ENCODE measurements at regions not wholly inside any gene's neighbourhood (a gene's known extent, or its start where the extent isn't known, plus 50 kb on each side); places are given as distances from the start of the nearest gene placed in this dataset.

DNA sequence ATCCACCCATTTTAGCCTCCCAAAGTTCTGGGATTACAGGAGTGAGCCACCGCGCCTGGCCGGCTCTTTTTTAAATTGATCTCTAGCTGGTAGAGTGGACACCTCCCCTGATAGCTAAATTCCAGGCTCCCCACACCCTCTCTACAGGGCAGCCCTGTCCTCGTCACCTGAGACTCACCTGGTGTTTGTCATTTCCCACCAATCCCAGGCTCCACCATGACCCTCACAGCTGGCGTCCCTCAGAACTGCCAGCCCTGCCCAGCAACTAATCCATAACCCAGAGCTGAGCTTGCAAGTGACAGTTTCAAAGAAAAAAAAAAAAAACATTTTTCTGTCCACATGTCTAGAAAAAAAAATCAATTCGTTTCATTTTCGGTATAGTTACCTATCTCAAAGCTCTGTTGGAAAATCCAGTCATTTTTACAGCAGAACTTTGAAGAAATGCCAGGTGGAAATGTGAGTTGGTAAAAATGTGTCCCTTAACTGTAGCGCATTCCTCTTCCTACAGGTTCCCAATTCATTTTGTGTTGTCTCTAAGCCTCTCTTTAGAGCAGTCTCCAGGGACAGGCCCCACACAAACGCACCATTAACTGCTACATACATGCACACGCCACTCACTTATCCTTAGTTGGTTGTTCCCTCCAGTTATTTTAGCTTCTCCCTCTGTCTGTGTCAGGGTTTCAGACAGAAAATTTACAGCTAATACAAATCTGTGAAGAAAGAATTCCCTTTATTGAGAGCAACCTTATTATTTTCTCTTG, 294.7 kb downstream of the FBXO15 start:
- H3K27ac ChIP-seq: no peak overlapping the region
- in situ Hi-C loops (cut with MboI; ENCODE audit: low pct_ligation_motif_present in 1 of 4, low pct_unique_long_range_greater_than_20kb in 1 of 4, low sequenced_read_pairs in 3 of 4): no loop called here
- DNase-seq: no peak
- H3K4me1 ChIP-seq: no peaks in the 10 kb centered on the region
- no peaks in the 10 kb centered on the region for H3K27me3 ChIP-seq
- H3K36me3 ChIP-seq: no peaks in the 10 kb centered on the region
- intact Hi-C loops (cut with DNase I; ENCODE audit: low total_unique reads): no loop called here
- no peak overlapping the region for H3K4me3 ChIP-seq
- no peaks in the 10 kb centered on the region for H3K9me3 ChIP-seq
- WGBS, 2 donors (ENCODE audit: low coverage in 1 of 2): 73 to 74% methylated on average over 6 to 10 of the region's 10 CpGs
- no peak for TF ChIP-seq EP300 (IDR thresholded peaks at IDR 0.05; ENCODE audit: low read depth)
- TF ChIP-seq POLR2A (IDR thresholded peaks at IDR 0.05): no peak

DNA sequence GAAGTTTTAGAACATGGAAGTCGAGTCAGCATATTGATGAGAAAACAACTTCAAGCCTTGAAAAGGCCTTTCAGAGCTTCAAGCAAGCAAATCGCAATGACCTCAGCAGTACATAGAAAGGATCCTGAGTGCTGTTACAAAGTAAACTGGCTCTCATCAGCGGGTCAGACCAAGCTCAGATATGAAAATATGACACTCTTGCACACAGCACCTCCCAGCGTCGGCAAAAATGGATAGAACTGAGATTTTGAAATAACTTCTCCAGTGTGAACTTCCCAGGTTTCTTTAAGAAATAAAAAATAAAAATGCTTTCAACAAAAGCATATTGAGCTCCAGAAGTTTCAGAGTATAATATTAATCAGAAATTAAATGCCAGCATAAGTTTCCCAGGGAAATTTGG, 296.9 kb downstream of the FBXO15 start:
- DNase-seq: no peak
- no peaks in the 10 kb centered on the region for H3K36me3 ChIP-seq
- 83 to 86% methylated on average over 5 of the region's 5 CpGs for WGBS, 2 donors (ENCODE audit: low coverage in 1 of 2)
- no peaks in the 10 kb centered on the region for H3K27me3 ChIP-seq
- no peak overlapping the region for H3K4me3 ChIP-seq
- TF ChIP-seq, protein P1, sequence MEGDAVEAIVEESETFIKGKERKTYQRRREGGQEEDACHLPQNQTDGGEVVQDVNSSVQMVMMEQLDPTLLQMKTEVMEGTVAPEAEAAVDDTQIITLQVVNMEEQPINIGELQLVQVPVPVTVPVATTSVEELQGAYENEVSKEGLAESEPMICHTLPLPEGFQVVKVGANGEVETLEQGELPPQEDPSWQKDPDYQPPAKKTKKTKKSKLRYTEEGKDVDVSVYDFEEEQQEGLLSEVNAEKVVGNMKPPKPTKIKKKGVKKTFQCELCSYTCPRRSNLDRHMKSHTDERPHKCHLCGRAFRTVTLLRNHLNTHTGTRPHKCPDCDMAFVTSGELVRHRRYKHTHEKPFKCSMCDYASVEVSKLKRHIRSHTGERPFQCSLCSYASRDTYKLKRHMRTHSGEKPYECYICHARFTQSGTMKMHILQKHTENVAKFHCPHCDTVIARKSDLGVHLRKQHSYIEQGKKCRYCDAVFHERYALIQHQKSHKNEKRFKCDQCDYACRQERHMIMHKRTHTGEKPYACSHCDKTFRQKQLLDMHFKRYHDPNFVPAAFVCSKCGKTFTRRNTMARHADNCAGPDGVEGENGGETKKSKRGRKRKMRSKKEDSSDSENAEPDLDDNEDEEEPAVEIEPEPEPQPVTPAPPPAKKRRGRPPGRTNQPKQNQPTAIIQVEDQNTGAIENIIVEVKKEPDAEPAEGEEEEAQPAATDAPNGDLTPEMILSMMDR (IDR thresholded peaks at IDR 0.05): no peak
- no peak for TF ChIP-seq EP300 (IDR thresholded peaks at IDR 0.05; ENCODE audit: low read depth)
- TF ChIP-seq POLR2AphosphoS5 (IDR thresholded peaks at IDR 0.05): no peak
- no peak for TF ChIP-seq POLR2A (IDR thresholded peaks at IDR 0.05)
- H3K27ac ChIP-seq: no peak overlapping the region
- intact Hi-C loops (cut with DNase I; ENCODE audit: low total_unique reads) (no loop called here), in situ Hi-C loops (cut with MboI; ENCODE audit: low pct_ligation_motif_present in 1 of 4, low pct_unique_long_range_greater_than_20kb in 1 of 4, low sequenced_read_pairs in 3 of 4) (no loop called here)
- H3K9me3 ChIP-seq: no peaks in the 10 kb centered on the region
- no peaks in the 10 kb centered on the region for H3K4me1 ChIP-seq

DNA sequence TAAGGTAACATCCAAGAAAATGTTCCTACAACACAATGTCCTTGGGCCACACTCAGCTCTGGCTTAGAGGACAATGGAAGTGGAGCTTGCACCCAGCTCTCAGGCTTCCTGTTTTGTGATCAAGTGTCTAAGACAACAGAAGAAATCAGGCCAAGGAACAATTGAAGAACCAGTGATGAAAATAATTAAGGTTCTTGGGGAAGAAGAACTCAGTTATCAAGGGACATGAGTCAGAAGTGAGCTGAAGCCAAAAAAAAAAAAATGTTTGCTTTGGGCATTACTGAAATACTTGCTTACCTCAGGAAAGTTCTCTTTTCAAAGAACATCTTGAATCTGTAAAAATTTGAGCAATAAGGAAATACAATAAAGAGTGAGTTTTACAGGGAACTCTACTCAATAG, 299.0 kb downstream of the FBXO15 start:
- Histone ChIP-seq H3K4me3 (no peak overlapping the region), H3K27ac (no peak overlapping the region), H3K27me3 (peaks cover 3% of the 10 kb centered on the region), H3K4me1 (no peaks in the 10 kb centered on the region), H3K9me3 (no peaks in the 10 kb centered on the region), H3K36me3 (no peaks in the 10 kb centered on the region)
- DNase-seq: no peak
- intact Hi-C loops (cut with DNase I; ENCODE audit: low total_unique reads): no loop called here
- TF ChIP-seq, protein P1 (IDR thresholded peaks at IDR 0.05): no peak
- TF ChIP-seq POLR2AphosphoS5 (IDR thresholded peaks at IDR 0.05) (no peak), EP300 (IDR thresholded peaks at IDR 0.05; ENCODE audit: low read depth) (no peak), POLR2A (IDR thresholded peaks at IDR 0.05) (no peak)
- in situ Hi-C loops (cut with MboI; ENCODE audit: low pct_ligation_motif_present in 1 of 4, low pct_unique_long_range_greater_than_20kb in 1 of 4, low sequenced_read_pairs in 3 of 4): loop anchor here (25.0 kb wide), 2 partner anchors 89 to 1086 kb away; no protein-coding TSS in a partner anchor

DNA sequence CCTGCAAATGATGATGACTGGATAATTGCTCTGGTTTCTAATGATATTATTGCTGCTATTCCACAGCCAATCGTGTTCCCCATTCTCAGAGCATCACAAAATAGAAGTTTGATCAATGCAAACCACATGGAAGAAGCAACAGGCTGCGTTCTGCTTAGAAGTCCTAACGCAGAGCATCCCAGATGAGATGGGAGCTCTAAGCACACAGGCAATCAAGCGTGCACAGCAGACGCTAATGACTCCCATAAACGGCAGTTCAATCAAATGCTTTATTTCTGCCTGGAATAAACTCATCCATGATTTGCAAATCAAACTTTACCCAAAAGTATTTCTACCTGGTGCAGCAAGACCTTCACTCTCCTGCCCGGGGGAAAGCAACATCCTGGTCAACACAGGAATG, 304.2 kb downstream of the FBXO15 start:
- Histone ChIP-seq H3K27ac (no peak overlapping the region), H3K36me3 (no peaks in the 10 kb centered on the region), H3K9me3 (no peaks in the 10 kb centered on the region), H3K4me3 (no peak overlapping the region), H3K27me3 (peaks cover 3% of the 10 kb centered on the region), H3K4me1 (peaks cover 0 to 4% (median 0%) of the 10 kb centered on the region in 4 donors)
- in situ Hi-C loops (cut with MboI; ENCODE audit: low pct_ligation_motif_present in 1 of 4, low pct_unique_long_range_greater_than_20kb in 1 of 4, low sequenced_read_pairs in 3 of 4) (loop anchor here (25.0 kb wide), 2 partner anchors 94 to 1081 kb away; no protein-coding TSS in a partner anchor), intact Hi-C loops (cut with DNase I; ENCODE audit: low total_unique reads) (no loop called here)
- 49 to 54% methylated on average over 6 to 7 of the region's 7 CpGs for WGBS, 2 donors (ENCODE audit: low coverage in 1 of 2)
- no peak for DNase-seq
- TF ChIP-seq POLR2AphosphoS5 (IDR thresholded peaks at IDR 0.05) (no peak), EP300 (IDR thresholded peaks at IDR 0.05; ENCODE audit: low read depth) (no peak), POLR2A (IDR thresholded peaks at IDR 0.05) (no peak)
- TF ChIP-seq, protein P1 (IDR thresholded peaks at IDR 0.05): no peak

Measured in transverse colon (tissue), 4 donors.